ENCODE measurements at regions not wholly inside any gene's neighbourhood (a gene's known extent, or its start where the extent isn't known, plus 50 kb on each side); places are given as distances from the start of the nearest gene placed in this dataset.

GRCh38 chr19:34598217-34599155 is 78.5 kb downstream of the SCGB2B2 start:
- Mint-ChIP-seq H3K27me3 (ENCODE audit: low read depth) (no peaks in the 10 kb centered on the region), H3K27ac (ENCODE audit: unreplicated experiment) (no peak overlapping the region), H3K4me1 (ENCODE audit: low read depth) (no peaks in the 10 kb centered on the region), H3K4me3 (ENCODE audit: unreplicated experiment) (no peak overlapping the region), H3K36me3 (ENCODE audit: low read depth) (no peaks in the 10 kb centered on the region), H3K9me3 (ENCODE audit: low read depth) (peaks cover 17% of the 10 kb centered on the region)
- no peak for DNase-seq (ENCODE audit: low spot score)
- TF ChIP-seq CTCF (IDR thresholded peaks at IDR 0.05), result no peak

GRCh38 chr19:34597596-34597995 is 79.4 kb downstream of the SCGB2B2 start:
- DNase-seq (ENCODE audit: low spot score), result no peak
- no peak for TF ChIP-seq CTCF (IDR thresholded peaks at IDR 0.05)
- H3K9me3 Mint-ChIP-seq (ENCODE audit: low read depth), result peaks cover 14% of the 10 kb centered on the region
- no peaks in the 10 kb centered on the region for H3K27me3 Mint-ChIP-seq (ENCODE audit: low read depth)
- no peak overlapping the region for H3K27ac Mint-ChIP-seq (ENCODE audit: unreplicated experiment)
- no peaks in the 10 kb centered on the region for H3K4me1 Mint-ChIP-seq (ENCODE audit: low read depth)
- no peak overlapping the region for H3K4me3 Mint-ChIP-seq (ENCODE audit: unreplicated experiment)
- H3K36me3 Mint-ChIP-seq (ENCODE audit: low read depth), result no peaks in the 10 kb centered on the region

- H3K27me3 Mint-ChIP-seq (ENCODE audit: low read depth), result no peaks in the 10 kb centered on the region
- TF ChIP-seq CTCF (IDR thresholded peaks at IDR 0.05), result no peak
- no peaks in the 10 kb centered on the region for H3K36me3 Mint-ChIP-seq (ENCODE audit: low read depth)
- H3K4me3 Mint-ChIP-seq (ENCODE audit: unreplicated experiment), result no peak overlapping the region
- H3K4me1 Mint-ChIP-seq (ENCODE audit: low read depth), result no peaks in the 10 kb centered on the region
- H3K9me3 Mint-ChIP-seq (ENCODE audit: low read depth), result peaks cover 16% of the 10 kb centered on the region
- no peak overlapping the region for H3K27ac Mint-ChIP-seq (ENCODE audit: unreplicated experiment)
- DNase-seq (ENCODE audit: low spot score), result no peak
Measured at GRCh38 chr19:34596989-34597388, 80.0 kb downstream of the SCGB2B2 start.

GRCh38 chr19:34596115-34596514 is 80.8 kb downstream of the SCGB2B2 start:
- no peak overlapping the region for H3K27ac Mint-ChIP-seq (ENCODE audit: unreplicated experiment)
- H3K4me1 Mint-ChIP-seq (ENCODE audit: low read depth), result no peaks in the 10 kb centered on the region
- no peaks in the 10 kb centered on the region for H3K27me3 Mint-ChIP-seq (ENCODE audit: low read depth)
- no peak for TF ChIP-seq CTCF (IDR thresholded peaks at IDR 0.05)
- no peaks in the 10 kb centered on the region for H3K36me3 Mint-ChIP-seq (ENCODE audit: low read depth)
- peaks cover 20% of the 10 kb centered on the region for H3K9me3 Mint-ChIP-seq (ENCODE audit: low read depth)
- no peak for DNase-seq (ENCODE audit: low spot score)
- no peak overlapping the region for H3K4me3 Mint-ChIP-seq (ENCODE audit: unreplicated experiment)

- H3K4me1 Mint-ChIP-seq (ENCODE audit: low read depth), result no peaks in the 10 kb centered on the region
- TF ChIP-seq CTCF (IDR thresholded peaks at IDR 0.05), result no peak
- H3K36me3 Mint-ChIP-seq (ENCODE audit: low read depth), result no peaks in the 10 kb centered on the region
- peaks cover 24% of the 10 kb centered on the region for H3K9me3 Mint-ChIP-seq (ENCODE audit: low read depth)
- no peaks in the 10 kb centered on the region for H3K27me3 Mint-ChIP-seq (ENCODE audit: low read depth)
- H3K4me3 Mint-ChIP-seq (ENCODE audit: unreplicated experiment), result no peak overlapping the region
- DNase-seq (ENCODE audit: low spot score), result no peak
- no peak overlapping the region for H3K27ac Mint-ChIP-seq (ENCODE audit: unreplicated experiment)
Measured at GRCh38 chr19:34595683-34596082, 81.3 kb downstream of the SCGB2B2 start.
